ENCODE measurements at regions not wholly inside any gene's neighbourhood (a gene's known extent, or its start where the extent isn't known, plus 50 kb on each side); places are given as distances from the start of the nearest gene placed in this dataset.
"Not testable (repeated sequence)": the region's sequence is repeated elsewhere in the genome, so short reads cannot be mapped to it uniquely, and the experiment has no call there.

GRCh38 chr2:38482710-38483109, 105.6 kb upstream of the ATL2 start:
- not testable (repeated sequence) for DNase-seq

- no peak for DNase-seq
Measured at GRCh38 chr2:38480617-38481016, 103.5 kb upstream of the ATL2 start.

DNA sequence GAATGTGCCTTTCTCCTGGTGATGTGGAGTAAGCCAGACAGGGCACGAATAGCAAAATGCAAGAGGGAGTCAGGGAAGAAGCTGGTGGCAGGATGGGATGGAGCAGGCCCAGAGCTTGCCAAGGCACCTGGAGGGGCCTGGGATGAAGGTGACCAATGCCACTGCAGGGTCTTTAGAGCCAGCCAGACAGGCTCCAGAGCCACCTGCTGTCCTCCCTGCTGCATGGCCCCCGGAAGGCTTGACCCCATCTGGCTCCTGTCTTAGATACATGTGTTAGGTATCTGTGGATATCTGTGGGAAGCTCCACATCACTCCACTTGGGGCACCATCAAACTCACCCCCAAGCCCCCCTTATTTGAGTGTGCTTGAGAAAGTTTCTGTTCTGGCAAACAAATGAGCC, 99.9 kb upstream of the ATL2 start:
- DNase-seq: no peak

GRCh38 chr2:38475567-38475881, 98.5 kb upstream of the ATL2 start:
- DNase-seq: peak; percentile 93

- DNase-seq: no peak
Measured at GRCh38 chr2:38474715-38475566, 97.9 kb upstream of the ATL2 start.

DNA sequence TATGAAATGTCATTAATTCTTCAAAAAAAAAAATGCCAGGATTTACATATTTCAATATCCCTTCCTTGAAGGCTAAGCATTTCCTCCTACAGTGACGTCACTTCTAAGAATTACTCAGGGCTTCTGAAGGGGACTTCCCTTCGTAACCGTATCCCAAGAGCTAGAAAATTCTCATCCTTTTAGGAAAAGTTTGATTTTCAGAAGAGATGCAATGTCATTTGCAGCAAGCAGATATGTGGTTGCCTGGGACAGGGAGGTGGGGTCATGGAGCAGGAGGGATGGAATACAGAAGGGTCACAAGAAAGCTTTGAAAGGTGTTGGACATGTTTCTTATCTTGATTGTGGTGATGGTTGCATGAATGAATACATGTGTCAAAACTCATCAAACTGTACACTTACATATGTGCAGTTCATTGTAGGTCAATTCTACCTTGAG, 97.0 kb upstream of the ATL2 start:
- no peak for DNase-seq

DNA sequence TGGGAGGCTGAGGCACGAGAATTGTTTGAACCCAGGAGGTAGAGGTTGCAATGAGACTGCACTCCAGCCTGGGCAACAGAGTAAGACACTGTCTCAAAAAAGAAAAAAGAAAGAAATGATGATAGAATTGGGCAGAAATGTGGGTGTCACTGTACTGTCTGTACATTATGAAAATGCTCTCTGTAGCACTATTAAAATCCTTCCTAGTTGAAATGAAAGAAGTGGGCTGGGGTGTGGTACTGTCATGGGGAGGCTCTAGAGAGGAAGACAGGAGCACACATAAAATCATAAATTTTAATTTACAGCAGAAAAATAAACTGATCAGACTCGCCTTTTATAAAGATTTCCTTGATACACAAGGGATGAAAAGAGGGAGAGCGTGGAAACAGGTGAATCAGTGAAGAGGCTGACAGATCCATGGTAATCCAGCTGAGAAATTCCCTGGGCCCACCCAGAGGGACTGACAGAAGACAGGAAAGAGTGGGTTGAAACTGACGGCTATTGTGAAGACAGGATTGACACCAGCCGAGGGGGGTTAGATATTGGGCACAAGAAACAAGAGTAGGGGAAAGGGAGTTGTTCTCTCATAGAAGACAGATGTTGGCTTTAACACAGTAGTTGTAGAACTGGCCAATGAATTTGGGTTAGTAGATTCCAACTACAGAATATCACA, 96.4 kb upstream of the ATL2 start:
- DNase-seq: no peak

DNA sequence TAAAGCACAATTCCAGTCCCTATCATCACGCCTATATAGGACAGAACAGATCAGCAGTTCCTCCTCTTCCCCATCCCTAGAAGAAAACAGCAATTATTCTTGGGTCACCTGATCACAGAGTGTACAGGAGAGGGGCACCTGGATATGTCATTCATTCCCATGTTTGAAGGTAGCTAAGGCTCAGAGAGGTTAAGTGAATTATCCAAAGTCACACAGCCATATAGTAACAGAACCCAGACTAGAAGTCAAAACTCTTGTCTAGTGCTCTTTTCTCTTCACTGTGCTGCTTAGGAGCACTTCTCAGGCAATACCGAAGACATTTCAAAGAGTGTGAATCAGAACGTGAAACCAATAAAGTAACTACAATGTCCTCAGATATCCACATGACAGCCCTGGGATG, 93.0 kb upstream of the ATL2 start:
- DNase-seq: no peak

GRCh38 chr2:38467768-38468455, 90.8 kb upstream of the ATL2 start:
- DNase-seq: no peak

DNA sequence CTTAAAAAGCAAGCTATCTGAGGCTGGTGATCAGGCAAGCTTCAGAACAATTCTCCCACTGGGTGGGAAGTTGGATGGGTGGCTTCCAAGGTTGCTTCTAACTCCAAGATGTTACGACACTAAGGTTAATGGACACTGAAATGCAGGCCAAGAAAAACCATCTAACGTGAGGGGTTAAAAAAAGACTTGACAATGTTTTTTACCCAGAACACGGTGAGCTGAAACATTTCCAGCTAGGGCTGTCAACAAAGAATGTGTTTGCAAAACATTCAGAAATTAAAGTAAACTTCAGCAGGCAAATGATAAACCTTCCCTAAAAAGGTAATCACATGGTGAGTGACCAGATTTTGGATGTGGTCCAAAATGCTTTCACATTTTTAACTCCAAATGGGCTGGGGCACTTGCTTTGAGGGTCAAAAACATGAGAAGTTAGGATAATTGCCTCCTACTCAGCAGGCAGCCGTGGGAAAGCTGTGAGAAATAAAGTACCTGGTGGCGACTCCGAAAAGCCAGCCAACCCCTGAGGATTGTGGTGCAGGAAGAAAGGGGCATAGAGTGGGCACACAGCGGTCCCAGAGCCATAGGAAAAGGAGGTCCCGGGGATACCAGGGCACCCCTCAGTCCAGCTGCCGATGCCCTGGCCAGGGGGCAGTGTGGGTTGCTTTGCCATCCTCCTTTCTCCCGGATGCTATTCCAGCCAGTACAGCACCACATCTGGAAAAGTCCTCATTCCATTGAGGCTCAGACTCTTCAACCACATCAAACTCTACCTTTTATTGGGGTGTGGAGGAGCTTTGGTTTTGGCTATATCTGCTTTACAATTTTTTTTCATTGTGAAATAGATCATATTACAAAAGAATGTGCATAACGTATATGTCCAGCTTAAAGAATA, 90.0 kb upstream of the ATL2 start:
- no peak for DNase-seq

DNA sequence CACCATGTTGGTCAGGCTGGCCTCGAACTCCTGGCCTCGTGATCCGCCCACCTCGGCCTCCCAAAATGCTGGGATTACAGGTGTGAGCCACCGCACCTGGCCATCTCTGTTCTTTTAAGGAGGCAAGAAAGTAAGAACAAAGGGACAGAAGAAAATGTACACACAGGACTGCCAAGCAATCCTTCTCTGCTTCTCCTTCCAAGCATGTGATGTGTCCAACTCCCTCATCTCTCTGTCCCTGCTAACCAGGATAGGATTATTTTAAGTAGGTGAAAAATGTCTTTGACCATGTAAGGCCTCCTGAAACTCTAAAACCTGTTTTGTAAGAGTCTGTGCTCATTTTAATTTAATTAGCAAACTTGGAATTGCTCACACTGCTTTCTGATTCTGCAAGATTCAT, 89.3 kb upstream of the ATL2 start:
- DNase-seq: no peak

DNA sequence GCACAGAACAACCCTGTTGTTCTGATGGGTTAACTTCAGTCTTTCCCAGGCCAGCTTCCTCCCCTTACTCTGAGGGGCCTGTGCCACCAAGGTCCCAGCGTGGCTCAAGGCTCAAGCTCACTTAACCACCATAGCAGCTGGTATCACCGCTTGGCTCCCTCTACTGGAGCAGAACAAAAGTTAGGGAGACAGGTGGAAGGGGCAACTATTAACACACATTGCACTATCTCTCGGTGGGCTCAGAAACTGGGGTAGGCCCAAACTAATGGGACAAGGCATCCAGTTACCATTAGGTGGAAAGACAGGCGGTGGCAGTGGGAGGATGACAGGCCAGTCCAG, 88.7 kb upstream of the ATL2 start:
- peak; percentile 15 for DNase-seq

GRCh38 chr2:38464971-38465788, 88.1 kb upstream of the ATL2 start:
- no peak for DNase-seq

DNA sequence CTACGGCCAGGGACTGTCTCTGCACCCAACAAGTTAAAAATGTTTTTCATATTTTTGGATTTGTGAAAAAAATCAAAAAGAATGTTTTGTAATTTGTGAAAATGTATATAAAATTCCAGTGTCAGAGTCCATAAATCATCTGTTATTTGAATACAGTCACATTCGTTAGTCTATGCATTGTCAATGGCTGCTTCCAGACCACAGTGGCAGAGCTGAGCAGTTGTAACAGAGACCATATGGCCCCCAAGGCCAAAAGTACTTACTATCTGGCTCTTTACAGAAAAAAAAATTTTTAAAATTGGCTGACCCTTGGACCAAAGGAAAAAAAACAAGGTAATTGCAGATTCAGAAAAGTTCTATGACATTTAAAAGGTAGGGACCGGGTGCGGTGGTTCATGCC, 86.7 kb upstream of the ATL2 start:
- DNase-seq: no peak

GRCh38 chr2:38462121-38462661, 85.1 kb upstream of the ATL2 start:
- DNase-seq: no peak

- DNase-seq: no peak
Measured at GRCh38 chr2:38461470-38461869, 84.4 kb upstream of the ATL2 start.

DNA sequence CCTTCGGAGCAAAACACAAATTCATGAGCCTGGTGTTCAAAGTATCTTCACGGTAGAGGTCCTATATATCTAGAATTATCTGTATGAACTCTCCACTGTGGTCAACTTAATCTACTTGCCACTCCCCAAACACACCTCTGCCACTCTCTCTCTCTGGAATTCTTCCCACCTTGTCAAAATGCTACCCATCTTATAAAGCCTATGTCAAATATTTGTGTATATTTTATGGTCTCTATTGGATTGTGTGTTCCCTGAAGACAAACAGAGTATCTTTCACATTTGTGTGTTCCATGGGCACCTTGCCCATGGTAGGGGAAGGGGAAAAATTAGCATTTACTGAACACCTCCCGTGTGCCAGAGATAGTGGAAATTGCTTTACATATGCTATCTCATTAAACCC, 83.2 kb upstream of the ATL2 start:
- DNase-seq: no peak

DNA sequence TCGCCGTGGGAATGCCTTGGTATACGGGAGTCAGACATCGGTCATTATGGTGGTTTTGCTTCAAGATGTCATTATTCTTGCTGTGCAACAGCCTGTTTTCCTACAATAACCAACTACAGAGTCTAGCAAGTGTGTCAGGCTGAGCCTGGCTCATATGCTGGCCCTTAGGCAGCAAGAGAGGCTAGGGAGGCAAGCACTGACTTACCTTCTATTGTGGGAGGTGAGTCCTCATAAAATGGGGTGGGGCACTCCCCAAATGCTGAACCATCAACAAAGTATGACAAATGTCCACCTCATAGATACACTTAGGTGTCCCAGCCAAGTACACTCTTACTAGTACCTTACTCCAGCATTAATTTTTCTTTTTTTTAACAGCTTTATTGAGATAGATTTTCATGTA, 77.0 kb upstream of the ATL2 start:
- DNase-seq: no peak

GRCh38 chr2:38451778-38452177, 74.7 kb upstream of the ATL2 start:
- DNase-seq: not testable (repeated sequence)

GRCh38 chr2:38450509-38450908, 73.4 kb upstream of the ATL2 start:
- no peak for DNase-seq

DNA sequence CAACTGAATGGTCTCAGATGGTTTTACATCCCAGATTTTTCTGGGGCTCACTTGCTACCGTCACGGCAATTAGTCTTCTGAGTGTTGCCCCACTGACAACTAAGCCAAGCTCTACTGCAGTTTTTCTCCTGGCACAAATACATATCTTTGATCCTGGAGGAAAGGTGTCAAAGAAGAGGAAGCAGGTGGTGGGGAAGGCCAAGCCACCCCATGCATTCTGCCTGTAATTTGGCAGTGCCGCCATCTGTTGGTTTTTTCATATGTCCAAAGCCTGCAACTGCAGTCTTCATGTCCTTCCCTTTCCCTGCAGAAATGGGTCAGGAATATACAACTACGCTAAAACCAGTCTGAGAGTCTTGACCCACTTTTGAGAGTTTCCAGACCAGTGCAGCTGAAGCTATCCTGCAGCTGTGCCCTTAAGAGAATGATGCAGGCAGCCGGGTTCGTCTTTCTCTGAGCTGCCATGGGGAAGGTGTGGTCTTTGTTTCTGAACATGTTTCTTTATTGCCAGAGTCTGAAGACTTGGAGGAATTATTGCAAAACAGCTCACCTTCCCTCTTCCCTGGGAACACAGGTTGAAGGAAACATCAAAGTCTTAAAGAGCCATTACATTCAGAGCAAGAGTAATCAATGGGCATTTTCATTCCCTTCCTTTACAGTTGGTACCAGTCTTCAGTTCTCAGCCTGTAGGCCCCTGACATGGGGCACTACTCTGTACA, 71.8 kb upstream of the ATL2 start:
- no peak for DNase-seq

All from NCI-H526 treated with DMSO at 0.1 percent for 48 hours (cell line).